HepG2 (cell line): ENCODE measurements at regions not wholly inside any gene's neighbourhood (a gene's known extent, or its start where the extent isn't known, plus 50 kb on each side); places are given as distances from the start of the nearest gene placed in this dataset.
A peak's percentile ranks its signal among the peaks of the same experiment; 100 is the strongest.

Experiments used
- ATAC-seq: fragments of 200-7000 bp; cut with Tn5 transposase; 3 replicates; pipeline ENCODE4 v1.9.1; 2020; ENCODE audit warnings: mild to moderate bottlenecking, moderate library complexity
- BruUV-seq: library from RNA; stranded (reverse); fragments of 400-500 nt; replicated peaks from 2 replicates; lab custom pipeline; 2021; lab: Mats Ljungman, UMichigan
- CTCF ChIA-PET: fragments of 300-600 bp; formaldehyde crosslinking; extraction: SDS; loops from one replicate; lab custom pipeline; 2021; ENCODE audit warnings: low total read pairs, inconsistent platforms, low intra/inter-chr PET ratio; lab: Yijun Ruan, JAX
- POLR2A ChIA-PET: fragments of 350-600 bp; sonication (Branson Sonifier 250); formaldehyde crosslinking; loops from one replicate; lab custom pipeline; 2020; ENCODE audit warnings: antibody characterized with exemption, inconsistent platforms; lab: Yijun Ruan, JAX
- DNase-seq: peaks from one replicate; pipeline ENCODE4 v3.0.0-alpha.2; 2015; ENCODE audit warnings: low spot score
- FAIRE-seq: peaks from 3 replicates; lab custom pipeline; 2011; peaks lifted over from hg19 to GRCh38; lab: Jason Lieb, UNC
- H2AFZ ChIP-seq: one replicate; pipeline ENCODE4 v1.6.1; 2011; ENCODE audit warnings: low read length, inconsistent platforms
- H3K27ac ChIP-seq: fragments of 300-600 bp; 3 replicates; pipeline ENCODE4 v1.8.0; 2011; ENCODE audit warnings: mixed run types, mild to moderate bottlenecking, mixed read lengths, low read length, inconsistent platforms; ENCODE audit not compliant: insufficient read depth; ENCODE audit errors: extremely low read length
- H3K27me3 ChIP-seq, 2 experiments: fragments of 200-600 bp in 1 of 2; 2 replicates in 1 of 2; 3 replicates in 1 of 2; pipeline versions ENCODE4 v1.6.0 to v1.8.0; 2011; ENCODE audit warnings: low read length in 2 of 2, mild to moderate bottlenecking in 2 of 2, moderate library complexity in 2 of 2, inconsistent platforms in 1 of 2; ENCODE audit not compliant: insufficient read depth in 2 of 2, control insufficient read depth in 1 of 2
- H3K36me3 ChIP-seq, 2 experiments: fragments of 200-600 bp in 1 of 2; replicated peaks in 1 of 2; 2 replicates in 1 of 2; 3 replicates in 1 of 2; pipeline versions ENCODE4 v1.5.1 to v1.8.0; 2011; ENCODE audit warnings: low read length in 2 of 2, inconsistent platforms in 1 of 2; ENCODE audit not compliant: insufficient read depth in 2 of 2, control insufficient read depth in 1 of 2
- H3K4me1 ChIP-seq: 2 replicates; pipeline ENCODE4 v1.5.1; 2012; ENCODE audit warnings: low read length, inconsistent platforms; ENCODE audit not compliant: insufficient read depth
- H3K4me2 ChIP-seq: 2 replicates; pipeline ENCODE4 v1.6.0; 2011; ENCODE audit warnings: low read depth, low read length, inconsistent platforms
- H3K4me3 ChIP-seq, 3 experiments: fragments of 200-600 bp in 1 of 3; sonication (generic), shearing (Covaris generic) in 1 of 3; replicated peaks in 1 of 3; 2 replicates each; pipeline ENCODE4 v1.5.1; 2011 to 2016; ENCODE audit warnings: low read length in 3 of 3, inconsistent platforms in 2 of 3, low read depth in 2 of 3, mild to moderate bottlenecking in 2 of 3, control low read depth in 1 of 3, mixed read lengths in 1 of 3; ENCODE audit not compliant: insufficient read depth in 1 of 3
- H3K79me2 ChIP-seq: one replicate; pipeline ENCODE4 v1.6.1; 2011; ENCODE audit warnings: low read length, inconsistent platforms; ENCODE audit not compliant: insufficient read depth
- H3K9ac ChIP-seq: 2 replicates; pipeline ENCODE4 v1.6.0; 2011; ENCODE audit warnings: mild to moderate bottlenecking, low read depth, low read length, inconsistent platforms; ENCODE audit not compliant: insufficient read depth
- H3K9me3 ChIP-seq: 2 replicates; pipeline ENCODE4 v1.5.1; 2012; ENCODE audit warnings: mild to moderate bottlenecking, low read length
- H4K20me1 ChIP-seq: 2 replicates; pipeline ENCODE4 v1.6.0; 2011; ENCODE audit warnings: inconsistent platforms, mild to moderate bottlenecking, low read length, moderate library complexity; ENCODE audit not compliant: insufficient read depth
- ARID3A ChIP-seq: IDR thresholded peaks from 2 replicates; pipeline ENCODE4 v1.6.1; 2012; ENCODE audit warnings: low read depth, low read length, improper control_type of control experiment
- ARNT2 ChIP-seq: sonication (generic); formaldehyde crosslinking; IDR thresholded peaks from 2 replicates; pipeline ENCODE4 v1.8.0; 2022; ENCODE audit warnings: mild to moderate bottlenecking, low read depth, missing genetic modification reagents, moderate library complexity
- ATF1 ChIP-seq: IDR thresholded peaks from 2 replicates; pipeline ENCODE4 v1.6.1; 2016; ENCODE audit warnings: mild to moderate bottlenecking, control low read depth
- GLI4 ChIP-seq: sonication (generic); formaldehyde crosslinking; IDR thresholded peaks from 2 replicates; pipeline ENCODE4 v1.5.1; 2020; ENCODE audit warnings: missing genetic modification reagents, mild to moderate bottlenecking, moderate library complexity, borderline replicate concordance
- HNF1A ChIP-seq, 2 experiments: sonication (generic) in 1 of 2; formaldehyde crosslinking in 1 of 2; IDR thresholded peaks; 2 replicates each; pipeline versions ENCODE4 v1.4.0 to v1.6.1; 2016 to 2020; ENCODE audit warnings: borderline replicate concordance in 1 of 2, low read depth in 1 of 2, mild to moderate bottlenecking in 1 of 2, missing genetic modification reagents in 1 of 2
- MXD4 ChIP-seq: IDR thresholded peaks from 2 replicates; pipeline ENCODE4 v1.6.1; 2016; ENCODE audit warnings: mild to moderate bottlenecking, missing biosample characterization, missing genetic modification reagents
- RAD51 ChIP-seq: fragments of 450-650 bp; IDR thresholded peaks from 2 replicates; pipeline ENCODE4 v1.6.1; 2016; ENCODE audit warnings: borderline replicate concordance
- TBL1XR1 ChIP-seq: fragments of 150-350 bp; IDR thresholded peaks from 2 replicates; pipeline ENCODE4 v1.6.1; 2014; ENCODE audit warnings: borderline replicate concordance, low read length; ENCODE audit not compliant: partially characterized antibody
- TSC22D2 ChIP-seq: sonication (generic); formaldehyde crosslinking; IDR thresholded peaks from 2 replicates; pipeline ENCODE4 v1.5.1; 2020; ENCODE audit warnings: missing genetic modification reagents, mild to moderate bottlenecking, borderline replicate concordance
- ZC3H13 ChIP-seq: sonication (generic); formaldehyde crosslinking; IDR thresholded peaks from 2 replicates; pipeline ENCODE4 v1.8.1; 2023; ENCODE audit warnings: mild to moderate bottlenecking, missing genetic modification reagents, moderate library complexity
- ZNF10 ChIP-seq: sonication (generic); formaldehyde crosslinking; IDR thresholded peaks from 2 replicates; pipeline ENCODE4 v1.4.0; 2020; ENCODE audit warnings: mild to moderate bottlenecking, low read depth, missing genetic modification reagents, borderline replicate concordance
- ZNF326 ChIP-seq: sonication (generic); formaldehyde crosslinking; IDR thresholded peaks from 2 replicates; pipeline ENCODE4 v1.4.0; 2020; ENCODE audit warnings: missing genetic modification reagents, borderline replicate concordance
- ZNF761 ChIP-seq: sonication (generic); formaldehyde crosslinking; conservative IDR thresholded peaks from 2 replicates; pipeline ENCODE4 v1.4.0; 2020; ENCODE audit warnings: mild to moderate bottlenecking, missing genetic modification reagents
- ZNF772 ChIP-seq: sonication (generic); formaldehyde crosslinking; IDR thresholded peaks from 2 replicates; pipeline ENCODE4 v1.5.0; 2020; ENCODE audit warnings: mild to moderate bottlenecking, missing genetic modification reagents
- ZNF891 ChIP-seq: sonication (generic); formaldehyde crosslinking; IDR thresholded peaks from 2 replicates; pipeline ENCODE4 v1.5.0; 2020; ENCODE audit warnings: mild to moderate bottlenecking, missing genetic modification reagents
- WGBS: methylation state at CpG from one replicate; pipeline ENCODE4 v1.1.6; 2017; ENCODE audit warnings: low lambda C conversion rate; 5-methylcytosine and 5-hydroxymethylcytosine counted together
- in situ Hi-C: cut with HindIII; loops from 2 replicates; pipeline ENCODE4 v1.10.0; 2017; ENCODE audit warnings: low pct_unique_long_range_greater_than_20kb; ENCODE audit not compliant: extremely low pct_ligation_motif_present
- intact Hi-C: fragments of 100-400 bp; cut with micrococcal nuclease; formaldehyde crosslinking; loops from one replicate; pipeline ENCODE4 v1.10.0; 2022; ENCODE audit not compliant: unreplicated experiment

- no peak for FAIRE-seq
- no peaks in the 10 kb centered on the region for H3K4me1 ChIP-seq
- POLR2A ChIA-PET, result no interaction called here
Measured at GRCh38 chr4:27186710-27187109, 326.1 kb downstream of the STIM2 start.

DNA sequence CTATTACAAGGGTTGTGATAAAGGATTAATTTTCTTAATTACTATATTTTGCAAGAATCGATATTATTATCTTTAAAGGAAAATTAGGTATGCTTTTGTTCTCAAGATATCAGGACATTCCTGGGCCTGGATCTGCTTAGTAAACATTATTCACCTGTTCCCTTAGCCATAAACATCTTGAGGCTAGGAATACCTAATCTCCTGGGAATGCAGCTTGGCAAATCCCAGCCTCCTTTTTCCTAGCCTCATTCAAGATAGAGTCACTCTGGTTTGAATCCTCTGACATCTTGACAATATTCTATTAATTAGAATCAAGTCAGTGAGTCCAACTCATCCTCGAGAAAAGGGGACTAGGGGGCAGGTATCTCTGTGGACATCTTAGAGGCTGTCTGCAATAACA, 327.1 kb downstream of the STIM2 start:
- in situ Hi-C loops, result no loop called here
- ChIA-PET CTCF (no interaction called here), POLR2A (no interaction called here)
- no peaks in the 10 kb centered on the region for H3K9me3 ChIP-seq
- no peak overlapping the region for H2AFZ ChIP-seq
- H4K20me1 ChIP-seq, result no peaks in the 10 kb centered on the region
- 2% methylated on average over 2 of the region's 2 CpGs for WGBS
- H3K79me2 ChIP-seq, result no peaks in the 10 kb centered on the region
- no peak overlapping the region for H3K9ac ChIP-seq
- FAIRE-seq (no peak), ATAC-seq (no peak), DNase-seq (no peak)
- H3K4me2 ChIP-seq, result no peak overlapping the region
- no TSS peak for BruUV-seq
- H3K36me3 ChIP-seq, result no peaks in the 10 kb centered on the region
- no peaks in the 10 kb centered on the region for H3K27me3 ChIP-seq
- H3K27ac ChIP-seq, result no peak overlapping the region
- H3K4me1 ChIP-seq, result no peaks in the 10 kb centered on the region
- intact Hi-C loops, result no loop called here
- no peak overlapping the region for H3K4me3 ChIP-seq
- no peak for TF ChIP-seq ATF1 (CRISPR knock-in tag)
- TF ChIP-seq ZNF761, result no peak
- no peak for TF ChIP-seq MXD4 (CRISPR knock-in tag)
- TF ChIP-seq ZNF891 (CRISPR knock-in tag), result no peak
- TF ChIP-seq ZNF10 (CRISPR knock-in tag), result no peak
- TF ChIP-seq ZNF772 (CRISPR knock-in tag), result no peak
- no peak for TF ChIP-seq GLI4 (CRISPR knock-in tag)
- TF ChIP-seq HNF1A (IDR thresholded peaks at IDR 0.05; ENCODE audit: low read depth), result no peak
- TF ChIP-seq HNF1A (CRISPR knock-in tag; IDR thresholded peaks at IDR 0.05; ENCODE audit: borderline replicate concordance), result no peak
- no peak for TF ChIP-seq ZNF326 (CRISPR knock-in tag)
- no peak for TF ChIP-seq ARNT2
- no peak for TF ChIP-seq ARID3A
- no peak for TF ChIP-seq ZC3H13 (CRISPR knock-in tag)
- TF ChIP-seq TSC22D2 (CRISPR knock-in tag), result no peak

More at GRCh38 chr4:27186710-27187109, 326.1 kb downstream of the STIM2 start:
- H3K36me3 ChIP-seq, result no peaks in the 10 kb centered on the region
- H3K4me2 ChIP-seq, result no peak overlapping the region
- H3K9ac ChIP-seq, result no peak overlapping the region
- H3K79me2 ChIP-seq, result no peaks in the 10 kb centered on the region
- no peak for DNase-seq
- no peaks in the 10 kb centered on the region for H4K20me1 ChIP-seq
- TF ChIP-seq TBL1XR1 (no peak), RAD51 (peak; percentile 57; the same call in 1 of the 2 replicates)
- TF ChIP-seq, all 625 proteins: peak for 1
- Histone ChIP-seq H3K27me3 (no peaks in the 10 kb centered on the region), H3K27ac (no peak overlapping the region), H3K4me3 (no peak overlapping the region), H2AFZ (no peak overlapping the region), H3K9me3 (no peaks in the 10 kb centered on the region)
- CTCF ChIA-PET, result no interaction called here
- ATAC-seq, result no peak
- WGBS, result 2% methylated on average over 4 of the region's 4 CpGs
- intact Hi-C loops, result no loop called here
- in situ Hi-C loops, result no loop called here
- no TSS peak for BruUV-seq
